ENCODE measurements at regions not wholly inside any gene's neighbourhood (a gene's known extent, or its start where the extent isn't known, plus 50 kb on each side); places are given as distances from the start of the nearest gene placed in this dataset.

DNA sequence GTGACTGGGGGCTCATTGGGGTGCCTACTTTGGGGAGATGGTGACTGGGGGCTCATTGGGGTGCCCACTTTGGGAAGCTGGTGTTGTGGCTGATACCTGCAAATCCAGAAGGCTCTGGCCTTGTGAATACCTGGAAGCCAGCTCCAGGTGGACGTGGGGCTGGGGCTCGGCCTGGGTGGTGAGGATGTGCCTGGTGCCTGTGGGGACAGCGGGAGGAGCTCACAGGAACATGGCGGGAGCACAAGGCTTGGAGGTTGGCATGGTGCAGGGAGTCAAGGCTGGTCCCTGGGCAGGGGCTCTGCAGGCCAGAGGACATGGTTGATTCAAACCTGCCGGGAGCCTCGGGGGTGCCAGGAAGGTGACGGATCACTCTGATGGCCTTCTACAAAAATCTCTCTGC lies 1165.7 kb downstream of the BRD1 start:
- ATAC-seq, result no peak
- no peak for TF ChIP-seq ISL1 (CRISPR knock-in tag; IDR thresholded peaks at IDR 0.05)
- TF ChIP-seq SNAI2 (CRISPR knock-in tag; IDR thresholded peaks at IDR 0.05), result no peak
- no peak for TF ChIP-seq ZC3H10 (CRISPR knock-in tag; IDR thresholded peaks at IDR 0.05)
- no peak for TF ChIP-seq ZFP30 (CRISPR knock-in tag; IDR thresholded peaks at IDR 0.05)
- no peak for TF ChIP-seq OSR1 (CRISPR knock-in tag; IDR thresholded peaks at IDR 0.05)
- no peak for TF ChIP-seq ZNF8 (CRISPR knock-in tag; IDR thresholded peaks at IDR 0.05)
- no peak for TF ChIP-seq BACH2 (CRISPR knock-in tag; IDR thresholded peaks at IDR 0.05; ENCODE audit: borderline replicate concordance)
- TF ChIP-seq, protein P1, sequence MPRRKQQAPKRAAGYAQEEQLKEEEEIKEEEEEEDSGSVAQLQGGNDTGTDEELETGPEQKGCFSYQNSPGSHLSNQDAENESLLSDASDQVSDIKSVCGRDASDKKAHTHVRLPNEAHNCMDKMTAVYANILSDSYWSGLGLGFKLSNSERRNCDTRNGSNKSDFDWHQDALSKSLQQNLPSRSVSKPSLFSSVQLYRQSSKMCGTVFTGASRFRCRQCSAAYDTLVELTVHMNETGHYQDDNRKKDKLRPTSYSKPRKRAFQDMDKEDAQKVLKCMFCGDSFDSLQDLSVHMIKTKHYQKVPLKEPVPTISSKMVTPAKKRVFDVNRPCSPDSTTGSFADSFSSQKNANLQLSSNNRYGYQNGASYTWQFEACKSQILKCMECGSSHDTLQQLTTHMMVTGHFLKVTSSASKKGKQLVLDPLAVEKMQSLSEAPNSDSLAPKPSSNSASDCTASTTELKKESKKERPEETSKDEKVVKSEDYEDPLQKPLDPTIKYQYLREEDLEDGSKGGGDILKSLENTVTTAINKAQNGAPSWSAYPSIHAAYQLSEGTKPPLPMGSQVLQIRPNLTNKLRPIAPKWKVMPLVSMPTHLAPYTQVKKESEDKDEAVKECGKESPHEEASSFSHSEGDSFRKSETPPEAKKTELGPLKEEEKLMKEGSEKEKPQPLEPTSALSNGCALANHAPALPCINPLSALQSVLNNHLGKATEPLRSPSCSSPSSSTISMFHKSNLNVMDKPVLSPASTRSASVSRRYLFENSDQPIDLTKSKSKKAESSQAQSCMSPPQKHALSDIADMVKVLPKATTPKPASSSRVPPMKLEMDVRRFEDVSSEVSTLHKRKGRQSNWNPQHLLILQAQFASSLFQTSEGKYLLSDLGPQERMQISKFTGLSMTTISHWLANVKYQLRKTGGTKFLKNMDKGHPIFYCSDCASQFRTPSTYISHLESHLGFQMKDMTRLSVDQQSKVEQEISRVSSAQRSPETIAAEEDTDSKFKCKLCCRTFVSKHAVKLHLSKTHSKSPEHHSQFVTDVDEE (CRISPR knock-in tag; IDR thresholded peaks at IDR 0.05), result no peak

DNA sequence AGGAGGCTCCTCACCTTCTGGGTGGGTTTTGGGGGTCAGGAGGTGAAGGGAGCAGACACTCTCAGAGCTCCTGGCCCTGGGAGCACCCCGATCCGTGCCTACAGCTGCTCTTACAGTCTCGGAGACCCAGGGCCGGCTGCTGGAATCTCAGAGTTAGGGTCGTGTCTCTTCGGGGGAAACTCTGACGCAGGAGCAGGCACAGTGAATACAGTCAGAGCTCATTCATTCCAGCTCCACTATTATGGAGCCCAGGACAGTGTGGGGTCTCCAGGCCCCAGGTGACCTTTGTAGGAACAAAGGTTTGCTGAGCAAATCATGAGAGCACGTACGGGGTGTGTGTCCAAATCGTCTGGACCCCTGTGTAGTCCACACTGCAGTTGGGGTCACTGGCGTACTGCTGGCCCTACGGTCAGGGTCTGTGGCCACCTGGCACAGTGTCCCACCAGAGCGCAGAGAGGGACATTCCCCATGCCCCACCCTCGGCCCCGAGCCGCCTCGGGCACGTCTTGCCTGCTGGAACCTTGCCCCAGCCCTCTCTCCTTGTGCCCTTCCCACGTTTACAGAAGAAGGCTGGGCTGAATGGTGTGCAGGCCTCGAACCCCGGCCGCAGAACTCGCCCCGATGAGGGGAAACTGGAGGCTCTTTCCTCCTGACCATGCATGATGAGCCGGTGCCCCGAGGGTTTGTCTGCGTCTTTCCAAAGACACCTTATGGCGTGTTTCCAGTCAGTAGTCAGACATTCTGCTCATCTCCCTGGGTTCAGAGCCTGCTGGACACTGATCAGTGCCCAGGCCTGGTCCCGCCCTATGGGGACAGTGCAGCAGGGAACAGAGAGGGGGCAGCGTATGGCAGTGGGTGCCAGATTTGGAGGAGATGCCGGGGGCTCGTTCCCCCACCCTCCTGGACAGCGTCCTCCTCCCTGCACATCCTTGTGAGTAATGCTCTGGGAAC lies 1166.6 kb downstream of the BRD1 start:
- TF ChIP-seq ZNF8 (CRISPR knock-in tag; IDR thresholded peaks at IDR 0.05), result no peak
- TF ChIP-seq, protein P2, sequence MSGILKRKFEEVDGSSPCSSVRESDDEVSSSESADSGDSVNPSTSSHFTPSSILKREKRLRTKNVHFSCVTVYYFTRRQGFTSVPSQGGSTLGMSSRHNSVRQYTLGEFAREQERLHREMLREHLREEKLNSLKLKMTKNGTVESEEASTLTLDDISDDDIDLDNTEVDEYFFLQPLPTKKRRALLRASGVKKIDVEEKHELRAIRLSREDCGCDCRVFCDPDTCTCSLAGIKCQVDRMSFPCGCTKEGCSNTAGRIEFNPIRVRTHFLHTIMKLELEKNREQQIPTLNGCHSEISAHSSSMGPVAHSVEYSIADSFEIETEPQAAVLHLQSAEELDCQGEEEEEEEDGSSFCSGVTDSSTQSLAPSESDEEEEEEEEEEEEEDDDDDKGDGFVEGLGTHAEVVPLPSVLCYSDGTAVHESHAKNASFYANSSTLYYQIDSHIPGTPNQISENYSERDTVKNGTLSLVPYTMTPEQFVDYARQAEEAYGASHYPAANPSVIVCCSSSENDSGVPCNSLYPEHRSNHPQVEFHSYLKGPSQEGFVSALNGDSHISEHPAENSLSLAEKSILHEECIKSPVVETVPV (CRISPR knock-in tag; IDR thresholded peaks at IDR 0.05), result no peak
- TF ChIP-seq, protein P3, sequence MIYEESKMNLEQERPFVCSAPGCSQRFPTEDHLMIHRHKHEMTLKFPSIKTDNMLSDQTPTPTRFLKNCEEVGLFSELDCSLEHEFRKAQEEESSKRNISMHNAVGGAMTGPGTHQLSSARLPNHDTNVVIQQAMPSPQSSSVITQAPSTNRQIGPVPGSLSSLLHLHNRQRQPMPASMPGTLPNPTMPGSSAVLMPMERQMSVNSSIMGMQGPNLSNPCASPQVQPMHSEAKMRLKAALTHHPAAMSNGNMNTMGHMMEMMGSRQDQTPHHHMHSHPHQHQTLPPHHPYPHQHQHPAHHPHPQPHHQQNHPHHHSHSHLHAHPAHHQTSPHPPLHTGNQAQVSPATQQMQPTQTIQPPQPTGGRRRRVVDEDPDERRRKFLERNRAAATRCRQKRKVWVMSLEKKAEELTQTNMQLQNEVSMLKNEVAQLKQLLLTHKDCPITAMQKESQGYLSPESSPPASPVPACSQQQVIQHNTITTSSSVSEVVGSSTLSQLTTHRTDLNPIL (CRISPR knock-in tag; IDR thresholded peaks at IDR 0.05; ENCODE audit: low read depth), result no peak
- no peak for TF ChIP-seq ZFP3 (CRISPR knock-in tag; IDR thresholded peaks at IDR 0.05)
- TF ChIP-seq, protein P4, sequence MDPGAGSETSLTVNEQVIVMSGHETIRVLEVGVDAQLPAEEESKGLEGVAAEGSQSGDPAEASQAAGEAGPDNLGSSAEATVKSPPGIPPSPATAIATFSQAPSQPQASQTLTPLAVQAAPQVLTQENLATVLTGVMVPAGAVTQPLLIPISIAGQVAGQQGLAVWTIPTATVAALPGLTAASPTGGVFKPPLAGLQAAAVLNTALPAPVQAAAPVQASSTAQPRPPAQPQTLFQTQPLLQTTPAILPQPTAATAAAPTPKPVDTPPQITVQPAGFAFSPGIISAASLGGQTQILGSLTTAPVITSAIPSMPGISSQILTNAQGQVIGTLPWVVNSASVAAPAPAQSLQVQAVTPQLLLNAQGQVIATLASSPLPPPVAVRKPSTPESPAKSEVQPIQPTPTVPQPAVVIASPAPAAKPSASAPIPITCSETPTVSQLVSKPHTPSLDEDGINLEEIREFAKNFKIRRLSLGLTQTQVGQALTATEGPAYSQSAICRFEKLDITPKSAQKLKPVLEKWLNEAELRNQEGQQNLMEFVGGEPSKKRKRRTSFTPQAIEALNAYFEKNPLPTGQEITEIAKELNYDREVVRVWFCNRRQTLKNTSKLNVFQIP (CRISPR knock-in tag; IDR thresholded peaks at IDR 0.05; ENCODE audit: borderline replicate concordance, low read depth), result no peak
- no peak for TF ChIP-seq RARB (CRISPR knock-in tag; IDR thresholded peaks at IDR 0.05)
- no peak for TF ChIP-seq ARNTL (CRISPR knock-in tag; IDR thresholded peaks at IDR 0.05; ENCODE audit: borderline replicate concordance, low read depth)
- no peak for TF ChIP-seq CSDC2 (CRISPR knock-in tag; IDR thresholded peaks at IDR 0.05)
- ATAC-seq, result no peak

DNA sequence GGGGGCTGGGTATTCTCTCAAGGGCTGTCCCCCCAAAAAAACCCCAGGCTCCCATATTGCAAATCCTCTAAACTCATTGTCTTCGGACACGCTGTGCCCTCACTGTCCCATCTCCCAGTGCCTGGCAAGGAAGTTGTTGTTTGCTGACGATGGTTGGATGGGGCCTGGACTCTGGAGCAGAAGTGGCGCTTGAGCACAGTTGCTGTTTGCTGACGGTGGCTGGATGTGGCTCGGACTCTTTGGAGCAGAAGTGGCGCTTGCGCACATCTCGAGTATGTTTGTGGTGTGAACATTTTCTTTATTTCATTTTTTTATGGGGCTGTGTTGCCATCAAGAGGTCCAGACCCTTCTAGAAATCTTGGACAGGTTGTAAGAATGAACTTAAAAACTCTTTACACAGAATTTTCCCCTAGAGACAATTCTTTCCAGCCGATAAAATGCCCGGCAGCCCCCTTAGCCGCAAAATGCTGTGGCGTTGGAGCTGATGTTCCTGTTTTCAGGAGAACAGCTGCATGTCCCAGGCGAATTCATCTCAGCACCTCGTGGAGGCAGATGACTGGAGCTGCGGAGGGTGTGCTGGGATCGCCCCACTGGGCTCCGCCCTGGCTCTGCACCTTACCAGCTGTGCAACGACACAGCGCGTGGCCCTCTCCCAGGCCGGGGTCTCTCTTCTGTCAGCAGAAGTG lies 1167.4 kb downstream of the BRD1 start:
- TF ChIP-seq ESRRG (CRISPR knock-in tag; IDR thresholded peaks at IDR 0.05), result no peak
- TF ChIP-seq TCF4 (CRISPR knock-in tag; IDR thresholded peaks at IDR 0.05; ENCODE audit: borderline replicate concordance), result no peak
- TF ChIP-seq ZNF70 (CRISPR knock-in tag; IDR thresholded peaks at IDR 0.05), result no peak
- no peak for TF ChIP-seq SNAI2 (CRISPR knock-in tag; IDR thresholded peaks at IDR 0.05)
- TF ChIP-seq, protein P2 (CRISPR knock-in tag; IDR thresholded peaks at IDR 0.05), result no peak
- TF ChIP-seq ISL1 (CRISPR knock-in tag; IDR thresholded peaks at IDR 0.05), result no peak
- TF ChIP-seq, protein P5, sequence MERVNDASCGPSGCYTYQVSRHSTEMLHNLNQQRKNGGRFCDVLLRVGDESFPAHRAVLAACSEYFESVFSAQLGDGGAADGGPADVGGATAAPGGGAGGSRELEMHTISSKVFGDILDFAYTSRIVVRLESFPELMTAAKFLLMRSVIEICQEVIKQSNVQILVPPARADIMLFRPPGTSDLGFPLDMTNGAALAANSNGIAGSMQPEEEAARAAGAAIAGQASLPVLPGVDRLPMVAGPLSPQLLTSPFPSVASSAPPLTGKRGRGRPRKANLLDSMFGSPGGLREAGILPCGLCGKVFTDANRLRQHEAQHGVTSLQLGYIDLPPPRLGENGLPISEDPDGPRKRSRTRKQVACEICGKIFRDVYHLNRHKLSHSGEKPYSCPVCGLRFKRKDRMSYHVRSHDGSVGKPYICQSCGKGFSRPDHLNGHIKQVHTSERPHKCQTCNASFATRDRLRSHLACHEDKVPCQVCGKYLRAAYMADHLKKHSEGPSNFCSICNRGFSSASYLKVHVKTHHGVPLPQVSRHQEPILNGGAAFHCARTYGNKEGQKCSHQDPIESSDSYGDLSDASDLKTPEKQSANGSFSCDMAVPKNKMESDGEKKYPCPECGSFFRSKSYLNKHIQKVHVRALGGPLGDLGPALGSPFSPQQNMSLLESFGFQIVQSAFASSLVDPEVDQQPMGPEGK (CRISPR knock-in tag; IDR thresholded peaks at IDR 0.05; ENCODE audit: borderline replicate concordance), result no peak
- TF ChIP-seq ZFP3 (CRISPR knock-in tag; IDR thresholded peaks at IDR 0.05), result no peak
- no peak for TF ChIP-seq BACH2 (CRISPR knock-in tag; IDR thresholded peaks at IDR 0.05; ENCODE audit: borderline replicate concordance)
- TF ChIP-seq CSDC2 (CRISPR knock-in tag; IDR thresholded peaks at IDR 0.05), result no peak
- TF ChIP-seq ARNTL (CRISPR knock-in tag; IDR thresholded peaks at IDR 0.05; ENCODE audit: borderline replicate concordance, low read depth), result no peak
- TF ChIP-seq, protein P3 (CRISPR knock-in tag; IDR thresholded peaks at IDR 0.05; ENCODE audit: low read depth), result no peak
- no peak for TF ChIP-seq ZFP30 (CRISPR knock-in tag; IDR thresholded peaks at IDR 0.05)
- no peak for TF ChIP-seq PPARA (CRISPR knock-in tag; IDR thresholded peaks at IDR 0.05; ENCODE audit: borderline replicate concordance)
- no peak for TF ChIP-seq GLIS3 (CRISPR knock-in tag; IDR thresholded peaks at IDR 0.05)
- no peak for TF ChIP-seq RARB (CRISPR knock-in tag; IDR thresholded peaks at IDR 0.05)
- TF ChIP-seq, protein P4 (CRISPR knock-in tag; IDR thresholded peaks at IDR 0.05; ENCODE audit: borderline replicate concordance, low read depth), result no peak
- ATAC-seq, result no peak

Data from SK-N-SH treated with all-trans-retinoic acid at 6 μM for 48 hours (cell line).